D341Med (cell line): ENCODE measurements at regions not wholly inside any gene's neighbourhood (a gene's known extent, or its start where the extent isn't known, plus 50 kb on each side); places are given as distances from the start of the nearest gene placed in this dataset.
"Not testable (repeated sequence)": the region's sequence is repeated elsewhere in the genome, so short reads cannot be mapped to it uniquely, and the experiment has no call there.

Experiments
- DNase-seq: peaks from one replicate; pipeline ENCODE4 v3.0.0; 2012; ENCODE audit warnings: low spot score

GRCh38 chr11:33554219-33554618 lies 146.4 kb downstream of the C11orf91 start:
- no peak for DNase-seq

GRCh38 chr11:33553486-33553885 lies 147.1 kb downstream of the C11orf91 start:
- no peak for DNase-seq

GRCh38 chr11:33552756-33553155 lies 147.9 kb downstream of the C11orf91 start:
- no peak for DNase-seq

- DNase-seq, result no peak
Measured at GRCh38 chr11:33551051-33551450, 149.6 kb downstream of the C11orf91 start.

- no peak for DNase-seq
Measured at GRCh38 chr11:33549483-33549882, 151.1 kb downstream of the C11orf91 start.

- DNase-seq, result no peak
Measured at GRCh38 chr11:33545931-33546330, 154.7 kb downstream of the C11orf91 start.

GRCh38 chr11:33544593-33545373 lies 155.8 kb downstream of the C11orf91 start:
- DNase-seq, result no peak

- DNase-seq, result no peak
Measured at GRCh38 chr11:33543823-33544222, 156.8 kb downstream of the C11orf91 start.

- peak; percentile 68 for DNase-seq
Measured at GRCh38 chr11:33542921-33543320, 157.7 kb downstream of the C11orf91 start.

- no peak for DNase-seq
Measured at GRCh38 chr11:33540946-33541915, 159.4 kb downstream of the C11orf91 start.

GRCh38 chr11:33540427-33540826 lies 160.2 kb downstream of the C11orf91 start:
- no peak for DNase-seq

- DNase-seq, result no peak
Measured at GRCh38 chr11:33539751-33540150, 160.9 kb downstream of the C11orf91 start.

- DNase-seq, result no peak
Measured at GRCh38 chr11:33538726-33539125, 161.9 kb downstream of the C11orf91 start.

- no peak for DNase-seq
Measured at GRCh38 chr11:33536178-33536577, 164.4 kb downstream of the C11orf91 start.

GRCh38 chr11:33534575-33534974 lies 166.1 kb downstream of the C11orf91 start:
- no peak for DNase-seq

- DNase-seq, result no peak
Measured at GRCh38 chr11:33533386-33534052, 167.1 kb downstream of the C11orf91 start.

- DNase-seq, result no peak
Measured at GRCh38 chr11:33532720-33533385, 167.8 kb downstream of the C11orf91 start.

GRCh38 chr11:33532257-33532656 lies 168.4 kb downstream of the C11orf91 start:
- no peak for DNase-seq

- no peak for DNase-seq
Measured at GRCh38 chr11:33531743-33532181, 168.9 kb downstream of the C11orf91 start.

GRCh38 chr11:33530815-33531214 lies 169.8 kb downstream of the C11orf91 start:
- no peak for DNase-seq

- DNase-seq, result no peak
Measured at GRCh38 chr11:33529461-33529860, 171.2 kb downstream of the C11orf91 start.

- not testable (repeated sequence) for DNase-seq
Measured at GRCh38 chr11:33527738-33528137, 172.9 kb downstream of the C11orf91 start.
